ENCODE measurements at regions not wholly inside any gene's neighbourhood (a gene's known extent, or its start where the extent isn't known, plus 50 kb on each side); places are given as distances from the start of the nearest gene placed in this dataset.

GRCh38 chr21:39029086-39029755 lies 154.0 kb downstream of the PSMG1 start:
- DNase-seq (ENCODE audit: insufficient read length, low spot score) (no peak), FAIRE-seq (no peak)
- TF ChIP-seq CTCF (IDR thresholded peaks at IDR 0.05; ENCODE audit: insufficient read depth, missing control alignments), result no peak

- FAIRE-seq (no peak), DNase-seq (ENCODE audit: insufficient read length, low spot score) (no peak)
These were observed 158.1 kb downstream of the PSMG1 start for GRCh38 chr21:39025198-39025597.

GRCh38 chr21:39024538-39024937 lies 158.7 kb downstream of the PSMG1 start:
- TF ChIP-seq CTCF (IDR thresholded peaks at IDR 0.05; ENCODE audit: insufficient read depth, missing control alignments), result no peak
- DNase-seq (ENCODE audit: insufficient read length, low spot score) (no peak), FAIRE-seq (no peak)

More at GRCh38 chr21:39025198-39025597, 158.1 kb downstream of the PSMG1 start:
- TF ChIP-seq CTCF (IDR thresholded peaks at IDR 0.05; ENCODE audit: insufficient read depth, missing control alignments), result no peak

- no peak for TF ChIP-seq CTCF (IDR thresholded peaks at IDR 0.05; ENCODE audit: insufficient read depth, missing control alignments)
- DNase-seq (ENCODE audit: insufficient read length, low spot score) (no peak), FAIRE-seq (no peak)
These were observed 160.2 kb downstream of the PSMG1 start for GRCh38 chr21:39022863-39023693.

GRCh38 chr21:39022466-39022862 lies 160.8 kb downstream of the PSMG1 start:
- FAIRE-seq (no peak), DNase-seq (ENCODE audit: insufficient read length, low spot score) (no peak)
- TF ChIP-seq CTCF (IDR thresholded peaks at IDR 0.05; ENCODE audit: insufficient read depth, missing control alignments), result no peak

GRCh38 chr21:39022035-39022434 lies 161.2 kb downstream of the PSMG1 start:
- DNase-seq (ENCODE audit: insufficient read length, low spot score), result no peak
- FAIRE-seq, result no peak
- no peak for TF ChIP-seq CTCF (IDR thresholded peaks at IDR 0.05; ENCODE audit: insufficient read depth, missing control alignments)

- DNase-seq (ENCODE audit: insufficient read length, low spot score), result no peak
- no peak for TF ChIP-seq CTCF (IDR thresholded peaks at IDR 0.05; ENCODE audit: insufficient read depth, missing control alignments)
- no peak for FAIRE-seq
These were observed 161.8 kb downstream of the PSMG1 start for GRCh38 chr21:39021478-39021832.
